DOHH2 (cell line): ENCODE measurements at regions not wholly inside any gene's neighbourhood (a gene's known extent, or its start where the extent isn't known, plus 50 kb on each side); places are given as distances from the start of the nearest gene placed in this dataset.

Experiments
- EZH2phosphoT487 ChIP-seq: fragments of 200-600 bp; sonication (generic); IDR thresholded peaks from 2 replicates; pipeline ENCODE4 v1.6.1; 2017; ENCODE audit warnings: borderline replicate concordance, mild to moderate bottlenecking, antibody characterized with exemption, low read length, moderate library complexity, mixed read lengths
- TF ChIP-seq, protein P1 (sequence below): fragments of 200-600 bp; sonication (generic); IDR thresholded peaks from one replicate; pipeline ENCODE4 v1.5.1; 2014; ENCODE audit warnings: antibody characterized with exemption, mild to moderate bottlenecking, low read depth, low read length; ENCODE audit not compliant: poor library complexity, severe bottlenecking

DNA sequence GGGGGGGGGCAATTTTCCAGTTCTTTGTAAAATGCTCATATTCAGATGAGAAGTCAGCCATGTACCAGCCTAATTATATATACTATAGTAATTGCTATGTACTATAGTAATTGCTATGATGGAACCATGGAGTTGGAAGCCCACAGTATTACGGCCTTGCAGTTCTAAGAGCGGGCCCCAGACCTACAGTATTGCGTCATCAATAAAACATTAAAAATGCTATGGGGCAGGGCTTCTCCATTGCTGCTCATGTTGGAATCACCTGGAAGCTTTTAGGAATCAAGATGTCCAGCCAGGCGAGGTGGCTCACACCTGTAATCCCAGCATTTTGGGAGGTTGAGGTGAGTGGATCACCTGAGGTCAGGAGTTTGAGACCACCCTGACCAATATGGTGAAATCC is 443.7 kb upstream of the GRM7 start:
- TF ChIP-seq EZH2phosphoT487, result no peak
- TF ChIP-seq, protein P1, sequence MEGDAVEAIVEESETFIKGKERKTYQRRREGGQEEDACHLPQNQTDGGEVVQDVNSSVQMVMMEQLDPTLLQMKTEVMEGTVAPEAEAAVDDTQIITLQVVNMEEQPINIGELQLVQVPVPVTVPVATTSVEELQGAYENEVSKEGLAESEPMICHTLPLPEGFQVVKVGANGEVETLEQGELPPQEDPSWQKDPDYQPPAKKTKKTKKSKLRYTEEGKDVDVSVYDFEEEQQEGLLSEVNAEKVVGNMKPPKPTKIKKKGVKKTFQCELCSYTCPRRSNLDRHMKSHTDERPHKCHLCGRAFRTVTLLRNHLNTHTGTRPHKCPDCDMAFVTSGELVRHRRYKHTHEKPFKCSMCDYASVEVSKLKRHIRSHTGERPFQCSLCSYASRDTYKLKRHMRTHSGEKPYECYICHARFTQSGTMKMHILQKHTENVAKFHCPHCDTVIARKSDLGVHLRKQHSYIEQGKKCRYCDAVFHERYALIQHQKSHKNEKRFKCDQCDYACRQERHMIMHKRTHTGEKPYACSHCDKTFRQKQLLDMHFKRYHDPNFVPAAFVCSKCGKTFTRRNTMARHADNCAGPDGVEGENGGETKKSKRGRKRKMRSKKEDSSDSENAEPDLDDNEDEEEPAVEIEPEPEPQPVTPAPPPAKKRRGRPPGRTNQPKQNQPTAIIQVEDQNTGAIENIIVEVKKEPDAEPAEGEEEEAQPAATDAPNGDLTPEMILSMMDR, result no peak
